C4-2B (cell line): ENCODE measurements at regions not wholly inside any gene's neighbourhood (a gene's known extent, or its start where the extent isn't known, plus 50 kb on each side); places are given as distances from the start of the nearest gene placed in this dataset.

Source experiments
- H3K27ac ChIP-seq: fragments of 450-650 bp; 2 replicates; pipeline ENCODE4 v1.5.1; 2017
- ZFX ChIP-seq: fragments of 450-650 bp; IDR thresholded peaks from 2 replicates; pipeline ENCODE4 v1.6.1; 2017
- TF ChIP-seq, protein P1 (sequence below): fragments of 450-650 bp; conservative IDR thresholded peaks from 2 replicates; pipeline ENCODE4 v1.5.1; 2017; ENCODE audit warnings: mild to moderate bottlenecking

DNA sequence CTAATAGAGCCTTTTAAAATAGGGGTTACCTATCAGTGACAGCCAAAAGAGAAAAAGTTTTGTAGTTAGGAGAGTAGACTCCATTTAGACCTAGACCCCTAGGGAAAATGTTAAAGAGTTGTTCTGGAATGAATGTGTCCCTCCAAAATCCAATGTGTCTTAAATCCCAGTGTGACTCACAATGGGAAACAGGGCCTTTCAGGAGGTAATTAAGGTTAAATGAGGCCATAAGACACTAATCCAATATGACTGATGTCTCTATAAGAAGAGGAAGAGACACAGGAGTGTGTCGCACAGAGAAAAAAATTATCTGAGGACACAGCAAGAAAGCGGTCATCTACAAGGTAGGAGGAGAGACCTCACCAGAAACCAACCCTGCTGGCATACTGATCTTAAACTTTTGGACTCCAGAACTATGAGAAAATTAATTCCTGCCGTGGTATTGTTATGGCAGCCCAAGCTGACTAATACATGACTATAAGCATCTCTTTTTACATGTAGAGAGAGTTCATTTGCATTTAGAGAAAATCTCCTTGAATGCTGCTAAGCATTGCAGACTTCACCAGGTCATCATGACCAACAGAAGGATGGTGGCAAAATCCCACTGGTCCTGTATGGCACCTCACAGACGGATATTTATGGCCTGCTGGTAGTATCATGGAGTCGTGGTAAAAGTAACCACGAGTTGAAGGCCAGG, 259.6 kb upstream of the TMTC1 start:
- H3K27ac ChIP-seq: no peak overlapping the region
- no peak for TF ChIP-seq ZFX
- TF ChIP-seq, protein P1, sequence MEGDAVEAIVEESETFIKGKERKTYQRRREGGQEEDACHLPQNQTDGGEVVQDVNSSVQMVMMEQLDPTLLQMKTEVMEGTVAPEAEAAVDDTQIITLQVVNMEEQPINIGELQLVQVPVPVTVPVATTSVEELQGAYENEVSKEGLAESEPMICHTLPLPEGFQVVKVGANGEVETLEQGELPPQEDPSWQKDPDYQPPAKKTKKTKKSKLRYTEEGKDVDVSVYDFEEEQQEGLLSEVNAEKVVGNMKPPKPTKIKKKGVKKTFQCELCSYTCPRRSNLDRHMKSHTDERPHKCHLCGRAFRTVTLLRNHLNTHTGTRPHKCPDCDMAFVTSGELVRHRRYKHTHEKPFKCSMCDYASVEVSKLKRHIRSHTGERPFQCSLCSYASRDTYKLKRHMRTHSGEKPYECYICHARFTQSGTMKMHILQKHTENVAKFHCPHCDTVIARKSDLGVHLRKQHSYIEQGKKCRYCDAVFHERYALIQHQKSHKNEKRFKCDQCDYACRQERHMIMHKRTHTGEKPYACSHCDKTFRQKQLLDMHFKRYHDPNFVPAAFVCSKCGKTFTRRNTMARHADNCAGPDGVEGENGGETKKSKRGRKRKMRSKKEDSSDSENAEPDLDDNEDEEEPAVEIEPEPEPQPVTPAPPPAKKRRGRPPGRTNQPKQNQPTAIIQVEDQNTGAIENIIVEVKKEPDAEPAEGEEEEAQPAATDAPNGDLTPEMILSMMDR: no peak

DNA sequence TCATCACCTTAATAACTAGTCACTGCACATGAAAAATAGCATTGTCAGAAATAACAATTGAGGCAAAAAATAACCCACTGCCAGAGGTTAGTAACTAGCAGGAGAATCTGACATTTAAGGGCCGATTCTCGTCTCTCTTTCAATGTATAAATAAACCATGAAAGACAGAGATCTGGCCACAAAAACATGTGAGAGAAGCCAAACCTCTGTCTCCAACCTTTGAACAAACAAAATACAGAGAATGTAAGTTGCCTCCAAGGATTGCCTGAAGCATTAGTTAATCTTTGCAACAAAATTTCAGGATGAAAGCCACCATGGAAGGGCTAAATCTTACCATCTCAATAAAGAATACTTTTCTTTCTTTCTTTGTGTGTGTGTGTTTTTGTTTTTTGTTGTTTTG, 257.4 kb upstream of the TMTC1 start:
- H3K27ac ChIP-seq: no peak overlapping the region
- no peak for TF ChIP-seq ZFX
- TF ChIP-seq, protein P1: no peak

DNA sequence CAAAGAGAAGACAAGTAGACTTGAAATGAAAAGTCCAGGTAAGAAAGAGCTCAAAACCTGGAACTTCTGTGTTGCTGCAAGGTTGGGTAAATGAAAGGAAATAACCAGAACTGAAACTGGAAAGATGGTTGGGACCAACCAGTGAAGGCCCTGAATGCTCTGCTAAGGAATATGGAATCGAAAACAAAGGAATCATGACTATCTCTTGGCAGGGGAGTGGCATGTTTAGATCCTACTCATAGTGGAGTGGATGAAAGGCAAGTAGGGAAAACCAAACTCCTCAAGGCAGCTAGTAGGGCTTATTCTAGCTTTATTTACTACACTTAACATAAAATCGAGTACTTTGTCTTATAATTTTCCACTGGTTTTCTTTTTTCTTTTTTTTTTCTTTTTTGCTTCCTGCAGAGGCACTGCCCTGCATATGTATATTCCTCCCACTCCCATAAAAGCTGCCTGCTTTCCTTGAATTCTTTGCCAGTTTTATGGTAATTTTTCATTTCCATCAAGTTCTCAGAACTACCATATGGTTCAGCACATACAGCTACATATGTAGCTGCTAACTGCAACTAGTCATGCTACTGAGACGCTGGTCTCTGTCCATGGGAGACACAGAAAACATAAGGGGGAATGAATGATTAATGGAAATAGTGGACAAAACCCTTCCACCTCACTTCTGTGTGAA, 247.1 kb upstream of the TMTC1 start:
- H3K27ac ChIP-seq: no peak overlapping the region
- TF ChIP-seq, protein P1: no peak

DNA sequence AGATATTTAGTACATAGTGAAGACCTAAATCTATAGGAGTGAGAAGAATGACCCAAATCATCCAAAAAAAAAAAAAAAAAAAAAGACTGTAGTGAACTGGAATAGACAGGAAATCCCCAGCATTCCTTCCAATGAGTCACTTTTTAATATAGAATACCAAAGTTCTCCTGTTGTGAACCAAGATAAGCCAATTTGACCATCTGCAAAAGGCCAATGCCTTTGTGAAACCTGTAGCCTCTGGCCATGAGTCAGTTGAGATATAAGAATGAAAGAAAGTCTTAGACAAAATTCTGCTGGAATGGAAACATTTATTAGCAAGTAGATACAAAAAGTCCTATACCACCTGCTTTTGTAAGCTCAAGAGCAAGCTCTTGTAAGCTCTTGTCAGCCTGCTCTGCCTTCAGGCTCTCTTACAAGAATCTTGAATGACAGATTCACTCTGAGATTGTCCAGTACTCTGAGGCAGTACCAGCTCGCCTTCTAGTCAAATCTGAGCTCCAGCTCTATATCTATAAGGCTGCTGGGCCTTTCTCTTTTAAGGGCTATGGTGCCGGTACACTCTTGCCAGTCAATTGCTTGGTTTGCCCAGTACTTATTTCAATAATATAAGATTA, 243.0 kb upstream of the TMTC1 start:
- no peak overlapping the region for H3K27ac ChIP-seq
- TF ChIP-seq, protein P1: no peak
- no peak for TF ChIP-seq ZFX

DNA sequence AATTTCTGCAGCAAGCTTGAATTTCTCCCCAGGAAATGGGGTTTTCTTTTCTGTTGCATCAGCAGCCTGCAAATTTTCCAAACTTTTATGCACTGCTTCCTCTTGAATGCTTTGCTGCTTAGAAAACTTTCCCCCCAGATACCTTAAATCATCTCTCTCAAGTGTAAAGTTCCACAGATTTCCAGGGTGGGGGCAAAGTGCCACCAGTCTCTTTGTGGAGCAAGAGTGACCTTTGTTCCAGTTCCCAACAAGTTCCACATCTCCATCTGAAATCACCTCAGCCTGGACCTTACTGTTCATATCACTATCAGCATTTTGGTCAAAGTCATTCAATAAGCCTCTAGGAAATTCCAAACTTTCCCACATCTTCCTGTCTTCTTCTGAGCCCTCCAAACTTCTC, 241.6 kb upstream of the TMTC1 start:
- TF ChIP-seq ZFX: no peak
- H3K27ac ChIP-seq: no peak overlapping the region

- TF ChIP-seq, protein P1: no peak
- TF ChIP-seq ZFX: no peak
- H3K27ac ChIP-seq: no peak overlapping the region
Observed at GRCh38 chr12:30023186-30023585, 239.4 kb upstream of the TMTC1 start.

DNA sequence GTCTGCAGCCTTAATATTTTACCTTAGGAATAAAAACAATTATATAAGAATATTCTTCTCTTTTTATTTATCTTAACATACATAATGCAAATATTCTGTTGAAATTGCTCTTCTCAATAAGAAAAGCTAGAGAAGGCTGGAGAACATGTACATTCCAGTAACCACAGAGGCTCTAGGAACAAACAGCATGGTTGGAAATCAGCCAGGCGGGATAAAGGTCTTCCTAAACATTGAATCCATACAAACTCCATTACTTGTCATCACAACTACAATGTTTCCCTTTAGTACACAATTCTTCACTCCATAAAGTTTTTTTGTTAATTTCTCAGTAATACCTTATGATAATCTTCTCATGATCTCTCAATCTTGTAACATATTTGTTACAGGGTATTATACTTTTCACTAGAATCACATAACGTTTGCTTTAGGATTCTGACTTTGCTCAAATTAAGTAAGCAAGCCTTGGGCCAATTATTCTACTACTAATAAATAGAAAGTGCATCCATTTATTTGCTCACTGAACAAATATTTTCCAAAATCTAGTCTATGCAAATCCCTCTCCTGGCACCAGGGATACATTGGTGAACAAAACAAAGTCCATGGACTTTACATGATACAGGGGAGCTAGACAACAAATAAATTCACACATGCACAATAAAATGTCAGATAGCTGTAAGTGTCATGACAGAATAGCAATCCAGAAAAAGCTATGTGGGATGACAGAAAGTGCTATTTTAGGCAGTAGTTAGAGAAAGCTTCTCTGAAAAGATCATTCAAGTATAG, 237.5 kb upstream of the TMTC1 start:
- TF ChIP-seq, protein P1: no peak
- TF ChIP-seq ZFX: no peak
- no peak overlapping the region for H3K27ac ChIP-seq
